Hepatocyte (in vitro differentiated cells): ENCODE measurements at regions not wholly inside any gene's neighbourhood (a gene's known extent, or its start where the extent isn't known, plus 50 kb on each side); places are given as distances from the start of the nearest gene placed in this dataset.

Experiments
- EZH2 ChIP-seq: fragments of 200-600 bp; sonication (generic); IDR thresholded peaks from 2 replicates; pipeline ENCODE4 v1.6.1; 2016; ENCODE audit warnings: antibody characterized with exemption, mild to moderate bottlenecking, borderline replicate concordance
- EZH2phosphoT487 ChIP-seq: fragments of 200-600 bp; sonication (generic); IDR thresholded peaks from one replicate; pipeline ENCODE4 v1.6.1; 2018; ENCODE audit warnings: antibody characterized with exemption, mild to moderate bottlenecking, low read depth, moderate library complexity; ENCODE audit not compliant: unreplicated experiment, severe bottlenecking
- TF ChIP-seq, protein P1 (sequence below): fragments of 200-600 bp; sonication (generic); IDR thresholded peaks from 2 replicates; pipeline ENCODE4 v1.5.1; 2016; ENCODE audit warnings: antibody characterized with exemption, mild to moderate bottlenecking; ENCODE audit not compliant: poor library complexity

DNA sequence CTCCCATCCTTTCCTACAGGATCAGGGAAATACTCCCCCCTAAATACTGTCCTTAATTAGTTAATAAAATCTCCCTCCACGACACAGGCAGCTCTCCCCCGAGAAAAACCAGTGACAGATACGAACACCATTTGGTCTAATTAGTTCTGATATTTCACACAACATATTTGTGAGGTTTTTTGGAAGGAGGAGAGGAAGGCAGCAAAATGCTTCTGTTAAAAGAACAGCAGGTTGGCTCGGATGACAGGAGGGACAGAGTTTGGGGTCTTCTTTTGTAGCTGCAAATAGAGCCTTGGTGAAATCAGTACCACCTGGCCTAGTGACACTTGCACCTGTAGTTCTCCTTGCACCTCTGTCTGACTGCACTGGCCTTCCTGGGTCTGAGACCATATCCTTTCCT, 507.0 kb downstream of the PLXNA4 start:
- TF ChIP-seq EZH2 (no peak), EZH2phosphoT487 (no peak)
- TF ChIP-seq, protein P1, sequence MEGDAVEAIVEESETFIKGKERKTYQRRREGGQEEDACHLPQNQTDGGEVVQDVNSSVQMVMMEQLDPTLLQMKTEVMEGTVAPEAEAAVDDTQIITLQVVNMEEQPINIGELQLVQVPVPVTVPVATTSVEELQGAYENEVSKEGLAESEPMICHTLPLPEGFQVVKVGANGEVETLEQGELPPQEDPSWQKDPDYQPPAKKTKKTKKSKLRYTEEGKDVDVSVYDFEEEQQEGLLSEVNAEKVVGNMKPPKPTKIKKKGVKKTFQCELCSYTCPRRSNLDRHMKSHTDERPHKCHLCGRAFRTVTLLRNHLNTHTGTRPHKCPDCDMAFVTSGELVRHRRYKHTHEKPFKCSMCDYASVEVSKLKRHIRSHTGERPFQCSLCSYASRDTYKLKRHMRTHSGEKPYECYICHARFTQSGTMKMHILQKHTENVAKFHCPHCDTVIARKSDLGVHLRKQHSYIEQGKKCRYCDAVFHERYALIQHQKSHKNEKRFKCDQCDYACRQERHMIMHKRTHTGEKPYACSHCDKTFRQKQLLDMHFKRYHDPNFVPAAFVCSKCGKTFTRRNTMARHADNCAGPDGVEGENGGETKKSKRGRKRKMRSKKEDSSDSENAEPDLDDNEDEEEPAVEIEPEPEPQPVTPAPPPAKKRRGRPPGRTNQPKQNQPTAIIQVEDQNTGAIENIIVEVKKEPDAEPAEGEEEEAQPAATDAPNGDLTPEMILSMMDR, result no peak
